ENCODE measurements at regions not wholly inside any gene's neighbourhood (a gene's known extent, or its start where the extent isn't known, plus 50 kb on each side); places are given as distances from the start of the nearest gene placed in this dataset.

DNA sequence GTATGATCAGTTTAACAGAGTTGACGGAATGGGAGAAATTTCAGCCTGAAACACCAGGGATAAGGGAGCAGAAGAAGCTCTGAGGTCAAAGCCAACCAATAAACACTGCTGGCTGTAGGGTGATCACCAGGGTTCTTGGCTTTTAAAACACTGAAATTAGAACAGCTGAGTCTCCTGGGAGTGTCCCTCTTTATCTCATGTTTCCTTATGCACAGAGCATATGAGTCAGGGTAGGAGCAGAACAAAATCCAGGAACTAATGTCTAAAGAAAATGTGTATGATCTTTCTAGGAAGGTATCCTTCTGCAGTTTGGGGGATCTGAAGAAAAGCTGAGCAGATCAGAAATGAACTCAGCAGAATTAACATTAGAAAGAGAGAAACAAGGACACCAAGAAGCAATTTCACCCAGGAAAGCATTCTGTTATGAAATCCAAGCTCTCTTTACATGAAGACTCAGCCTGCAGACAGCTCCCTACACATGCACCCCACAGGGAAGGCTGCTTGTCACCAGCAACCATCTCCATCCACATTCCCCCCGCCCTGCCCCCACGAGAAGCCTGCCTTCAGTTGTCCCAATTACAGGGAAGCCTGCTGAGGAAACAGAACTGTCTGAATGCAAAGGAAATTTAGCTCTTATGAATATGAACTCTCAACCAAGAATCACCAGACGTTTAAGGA is 469.7 kb downstream of the PDCD6IP start:
- no peak for TF ChIP-seq CTCF (IDR thresholded peaks at IDR 0.05)
- TF ChIP-seq POLR2A (IDR thresholded peaks at IDR 0.05) = no peak

All from Peyer's patch (tissue), 4 donors.